Adrenal gland (tissue), 5 donors: ENCODE measurements at regions not wholly inside any gene's neighbourhood (a gene's known extent, or its start where the extent isn't known, plus 50 kb on each side); places are given as distances from the start of the nearest gene placed in this dataset.

Source experiments
- CTCF ChIP-seq, 6 experiments: fragments of 450-650 bp in 4 of 6; fragments of 200-600 bp in 2 of 6; sonication (generic) in 1 of 6; IDR thresholded peaks; 1 replicate in 5 of 6; 2 replicates in 1 of 6; pipeline versions ENCODE4 v1.5.1 to v1.8.0; 2016 to 2021; ENCODE audit warnings: antibody characterized with exemption in 6 of 6, mild to moderate bottlenecking in 2 of 6, moderate library complexity in 1 of 6
- POLR2A ChIP-seq, 2 donors: fragments of 450-650 bp; IDR thresholded peaks; one replicate each; pipeline ENCODE4 v1.6.1; 2017; ENCODE audit warnings: antibody characterized with exemption in 2 of 2, mild to moderate bottlenecking in 2 of 2, moderate library complexity in 1 of 2
- donor health status: DM: no; HTN: no; CAD: no.

GRCh38 chr4:146088690-146089089, 86.8 kb upstream of the LSM6 start:
- TF ChIP-seq CTCF (IDR thresholded peaks at IDR 0.05) (no peak), POLR2A (IDR thresholded peaks at IDR 0.05) (no peak)
